ENCODE measurements at regions not wholly inside any gene's neighbourhood (a gene's known extent, or its start where the extent isn't known, plus 50 kb on each side); places are given as distances from the start of the nearest gene placed in this dataset.

- no TSS peak for BruUV-seq (replicated peaks)
- Histone ChIP-seq H3K9me3 (ENCODE audit: insufficient read depth, low read depth) (no peaks in the 10 kb centered on the region), H3K27me3 (ENCODE audit: insufficient read depth, low read depth) (no peaks in the 10 kb centered on the region), H3K27ac (no peak overlapping the region), H3K4me1 (replicated peaks; ENCODE audit: insufficient read depth) (no peaks in the 10 kb centered on the region), H2AFZ (no peak overlapping the region), H3K36me3 (ENCODE audit: low read depth) (no peaks in the 10 kb centered on the region), H3K4me3 (no peak overlapping the region), H3F3A (ENCODE audit: insufficient read depth, low read depth) (no peaks in the 10 kb centered on the region), H3K79me2 (ENCODE audit: low read depth) (no peaks in the 10 kb centered on the region), H3K4me2 (no peak overlapping the region), H4K20me1 (ENCODE audit: insufficient read depth) (no peaks in the 10 kb centered on the region), H3K9me2 (ENCODE audit: insufficient read depth) (no peaks in the 10 kb centered on the region)
- ChIA-PET POLR2A (ENCODE audit: unreplicated experiment) (no interaction called here), CTCF (no interaction called here)
- intact Hi-C loops (cut with micrococcal nuclease; ENCODE audit: unreplicated experiment), result no loop called here
- no peak for DNase-seq
- TF ChIP-seq EZH2 (IDR thresholded peaks at IDR 0.05; ENCODE audit: low read depth), result no peak
- no peak for TF ChIP-seq CTCF (conservative IDR thresholded peaks at IDR 0.05)
These were observed 880.3 kb upstream of the ACVR2A start for GRCh38 chr2:146964494-146964893.

GRCh38 chr2:146954544-146954943 lies 890.3 kb upstream of the ACVR2A start:
- Histone ChIP-seq H3K4me1 (replicated peaks; ENCODE audit: insufficient read depth) (no peaks in the 10 kb centered on the region), H3K9me2 (ENCODE audit: insufficient read depth) (no peaks in the 10 kb centered on the region), H4K20me1 (ENCODE audit: insufficient read depth) (no peaks in the 10 kb centered on the region), H3F3A (ENCODE audit: insufficient read depth, low read depth) (no peaks in the 10 kb centered on the region), H3K9me3 (ENCODE audit: insufficient read depth, low read depth) (no peaks in the 10 kb centered on the region), H3K27me3 (ENCODE audit: insufficient read depth, low read depth) (no peaks in the 10 kb centered on the region), H3K4me3 (no peak overlapping the region), H3K27ac (no peak overlapping the region), H3K36me3 (ENCODE audit: low read depth) (no peaks in the 10 kb centered on the region), H3K79me2 (ENCODE audit: low read depth) (no peaks in the 10 kb centered on the region), H2AFZ (no peak overlapping the region), H3K4me2 (no peak overlapping the region)
- ChIA-PET POLR2A (ENCODE audit: unreplicated experiment) (no interaction called here), CTCF (no interaction called here)
- TF ChIP-seq EZH2 (IDR thresholded peaks at IDR 0.05; ENCODE audit: low read depth), result no peak
- no peak for TF ChIP-seq CTCF (conservative IDR thresholded peaks at IDR 0.05)
- intact Hi-C loops (cut with micrococcal nuclease; ENCODE audit: unreplicated experiment), result no loop called here
- DNase-seq, result no peak
- no TSS peak for BruUV-seq (replicated peaks)

GRCh38 chr2:146952696-146953095 lies 892.1 kb upstream of the ACVR2A start:
- Histone ChIP-seq H3K27ac (no peak overlapping the region), H2AFZ (no peak overlapping the region), H3K4me1 (replicated peaks; ENCODE audit: insufficient read depth) (no peaks in the 10 kb centered on the region), H3K36me3 (ENCODE audit: low read depth) (no peaks in the 10 kb centered on the region), H3K4me3 (no peak overlapping the region), H3K4me2 (no peak overlapping the region), H3K79me2 (ENCODE audit: low read depth) (no peaks in the 10 kb centered on the region), H3K27me3 (ENCODE audit: insufficient read depth, low read depth) (no peaks in the 10 kb centered on the region), H3K9me3 (ENCODE audit: insufficient read depth, low read depth) (no peaks in the 10 kb centered on the region), H3F3A (ENCODE audit: insufficient read depth, low read depth) (no peaks in the 10 kb centered on the region), H4K20me1 (ENCODE audit: insufficient read depth) (no peaks in the 10 kb centered on the region), H3K9me2 (ENCODE audit: insufficient read depth) (no peaks in the 10 kb centered on the region)
- intact Hi-C loops (cut with micrococcal nuclease; ENCODE audit: unreplicated experiment), result no loop called here
- no TSS peak for BruUV-seq (replicated peaks)
- CTCF ChIA-PET, result no interaction called here
- POLR2A ChIA-PET (ENCODE audit: unreplicated experiment), result no interaction called here
- TF ChIP-seq CTCF (conservative IDR thresholded peaks at IDR 0.05) (no peak), EZH2 (IDR thresholded peaks at IDR 0.05; ENCODE audit: low read depth) (no peak)
- DNase-seq, result no peak
